GM21619 (cell line): ENCODE measurements at regions not wholly inside any gene's neighbourhood (a gene's known extent, or its start where the extent isn't known, plus 50 kb on each side); places are given as distances from the start of the nearest gene placed in this dataset.

Source experiments
- ATAC-seq: cut with Tn5 transposase; IDR thresholded peaks from one replicate; pipeline ENCODE4 v1.9.1; 2021; ENCODE audit not compliant: unreplicated experiment

GRCh38 chr10:123568751-123569150 is 97.4 kb upstream of the GPR26 start:
- ATAC-seq, result no peak

- no peak for ATAC-seq
Observed at GRCh38 chr10:123569436-123570035, 96.6 kb upstream of the GPR26 start.

- ATAC-seq, result no peak
Observed at GRCh38 chr10:123570051-123570897, 95.9 kb upstream of the GPR26 start.

GRCh38 chr10:123570898-123571515 is 95.1 kb upstream of the GPR26 start:
- no peak for ATAC-seq

GRCh38 chr10:123571978-123572377 is 94.2 kb upstream of the GPR26 start:
- ATAC-seq, result no peak

GRCh38 chr10:123573236-123574108 is 92.7 kb upstream of the GPR26 start:
- ATAC-seq, result no peak

GRCh38 chr10:123574109-123574698 is 92.0 kb upstream of the GPR26 start:
- no peak for ATAC-seq

- no peak for ATAC-seq
Observed at GRCh38 chr10:123575105-123575504, 91.0 kb upstream of the GPR26 start.

- ATAC-seq, result no peak
Observed at GRCh38 chr10:123576706-123577105, 89.4 kb upstream of the GPR26 start.

GRCh38 chr10:123577921-123578461 is 88.2 kb upstream of the GPR26 start:
- ATAC-seq, result no peak

GRCh38 chr10:123578721-123579120 is 87.4 kb upstream of the GPR26 start:
- no peak for ATAC-seq

- ATAC-seq, result no peak
Observed at GRCh38 chr10:123579675-123580074, 86.5 kb upstream of the GPR26 start.

GRCh38 chr10:123580426-123580825 is 85.7 kb upstream of the GPR26 start:
- no peak for ATAC-seq

GRCh38 chr10:123581656-123582055 is 84.5 kb upstream of the GPR26 start:
- ATAC-seq, result no peak

GRCh38 chr10:123582084-123582989 is 83.8 kb upstream of the GPR26 start:
- ATAC-seq, result peak; percentile 71

- no peak for ATAC-seq
Observed at GRCh38 chr10:123583639-123584418, 82.3 kb upstream of the GPR26 start.

- no peak for ATAC-seq
Observed at GRCh38 chr10:123584419-123584775, 81.8 kb upstream of the GPR26 start.

GRCh38 chr10:123585477-123586445 is 80.4 kb upstream of the GPR26 start:
- ATAC-seq, result no peak
